ENCODE measurements at regions not wholly inside any gene's neighbourhood (a gene's known extent, or its start where the extent isn't known, plus 50 kb on each side); places are given as distances from the start of the nearest gene placed in this dataset.

GRCh38 chr17:21535686-21536375, 156.5 kb upstream of the KCNJ18 start:
- no peak for DNase-seq (ENCODE audit: extremely low spot score, unreplicated experiment)
- H3K27me3 Mint-ChIP-seq = no peaks in the 10 kb centered on the region
- peaks cover 29% of the 10 kb centered on the region for H3K36me3 Mint-ChIP-seq
- H3K9me3 Mint-ChIP-seq = peaks cover 5% of the 10 kb centered on the region
- H3K27ac Mint-ChIP-seq = no peak overlapping the region
- TF ChIP-seq CTCF (conservative IDR thresholded peaks at IDR 0.05) = no peak
- no peaks in the 10 kb centered on the region for H3K4me1 Mint-ChIP-seq (ENCODE audit: unreplicated experiment)
- H3K4me3 Mint-ChIP-seq = no peak overlapping the region

- no peak for TF ChIP-seq CTCF (conservative IDR thresholded peaks at IDR 0.05)
- no peaks in the 10 kb centered on the region for H3K27me3 Mint-ChIP-seq
- no peak overlapping the region for H3K27ac Mint-ChIP-seq
- H3K36me3 Mint-ChIP-seq = peaks cover 29% of the 10 kb centered on the region
- DNase-seq (ENCODE audit: extremely low spot score, unreplicated experiment) = no peak
- no peaks in the 10 kb centered on the region for H3K4me1 Mint-ChIP-seq (ENCODE audit: unreplicated experiment)
- no peak overlapping the region for H3K4me3 Mint-ChIP-seq
- peaks cover 5% of the 10 kb centered on the region for H3K9me3 Mint-ChIP-seq
These were observed 155.0 kb upstream of the KCNJ18 start for GRCh38 chr17:21537302-21537701.

- H3K4me3 Mint-ChIP-seq = no peak overlapping the region
- TF ChIP-seq CTCF (conservative IDR thresholded peaks at IDR 0.05) = no peak
- H3K4me1 Mint-ChIP-seq (ENCODE audit: unreplicated experiment) = peaks cover 10% of the 10 kb centered on the region
- DNase-seq (ENCODE audit: extremely low spot score, unreplicated experiment) = no peak
- H3K9me3 Mint-ChIP-seq = peaks cover 5% of the 10 kb centered on the region
- H3K27ac Mint-ChIP-seq = no peak overlapping the region
- H3K36me3 Mint-ChIP-seq = peaks cover 29% of the 10 kb centered on the region
- no peaks in the 10 kb centered on the region for H3K27me3 Mint-ChIP-seq
These were observed 153.7 kb upstream of the KCNJ18 start for GRCh38 chr17:21538615-21539014.

- Mint-ChIP-seq H3K4me3 (no peak overlapping the region), H3K27ac (no peak overlapping the region)
These were observed 153.2 kb upstream of the KCNJ18 start for GRCh38 chr17:21539146-21539545.

GRCh38 chr17:21540502-21540901, 151.8 kb upstream of the KCNJ18 start:
- no peak for TF ChIP-seq CTCF (conservative IDR thresholded peaks at IDR 0.05)
- H3K4me1 Mint-ChIP-seq (ENCODE audit: unreplicated experiment) = peaks cover 12% of the 10 kb centered on the region
- DNase-seq (ENCODE audit: extremely low spot score, unreplicated experiment) = no peak
- H3K9me3 Mint-ChIP-seq = peaks cover 5% of the 10 kb centered on the region
- peaks cover 30% of the 10 kb centered on the region for H3K36me3 Mint-ChIP-seq
- no peak overlapping the region for H3K4me3 Mint-ChIP-seq
- H3K27ac Mint-ChIP-seq = no peak overlapping the region
- no peaks in the 10 kb centered on the region for H3K27me3 Mint-ChIP-seq

More at GRCh38 chr17:21539146-21539545, 153.2 kb upstream of the KCNJ18 start:
- no peaks in the 10 kb centered on the region for H3K27me3 Mint-ChIP-seq
- peaks cover 5% of the 10 kb centered on the region for H3K9me3 Mint-ChIP-seq
- TF ChIP-seq CTCF (conservative IDR thresholded peaks at IDR 0.05) = no peak
- peaks cover 12% of the 10 kb centered on the region for H3K4me1 Mint-ChIP-seq (ENCODE audit: unreplicated experiment)
- H3K36me3 Mint-ChIP-seq = peaks cover 29% of the 10 kb centered on the region
- DNase-seq (ENCODE audit: extremely low spot score, unreplicated experiment) = no peak
